ENCODE measurements at regions not wholly inside any gene's neighbourhood (a gene's known extent, or its start where the extent isn't known, plus 50 kb on each side); places are given as distances from the start of the nearest gene placed in this dataset.

DNA sequence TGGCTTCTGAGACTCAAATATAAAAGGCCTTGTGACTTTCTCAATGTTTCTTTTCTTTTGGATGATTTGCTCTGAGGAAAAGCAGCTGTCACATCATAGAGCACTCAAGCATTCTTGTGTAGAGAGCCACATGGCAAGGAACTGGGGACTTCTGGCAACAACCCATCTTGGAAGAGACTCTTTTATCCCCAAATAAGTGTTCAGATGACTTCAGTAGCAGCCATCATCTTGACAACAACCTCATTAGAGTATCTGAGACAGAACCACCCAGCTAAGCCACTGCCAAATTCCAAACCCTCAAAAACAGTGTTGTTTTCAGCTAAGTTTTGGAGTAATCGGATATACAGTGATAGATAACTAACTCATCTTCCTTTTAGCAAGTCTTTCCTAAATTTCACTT, 1431.7 kb upstream of the IGFBP7 start:
- intact Hi-C loops (cut with micrococcal nuclease; ENCODE audit: unreplicated experiment): no loop called here
- ChIA-PET CTCF (no interaction called here), POLR2A (no interaction called here)
- no peak overlapping the region for H3K4me3 ChIP-seq (ENCODE audit: low read depth in 2 of 2, low read length in 2 of 2)
- DNase-seq (ENCODE audit: low read depth, low spot score) (no peak), ATAC-seq (no peak)
- in situ Hi-C loops (cut with HindIII; ENCODE audit: low pct_unique_long_range_greater_than_20kb, low sequenced_read_pairs): no loop called here
- no peaks in the 10 kb centered on the region for H3K4me1 ChIP-seq (ENCODE audit: control insufficient read depth, insufficient read depth, low read length)
- TF ChIP-seq POLR2AphosphoS5 (IDR thresholded peaks at IDR 0.05; ENCODE audit: low read depth, low read length): no peak
- TF ChIP-seq TCF7L2 (IDR thresholded peaks at IDR 0.05; ENCODE audit: low read depth, low read length): no peak
- TF ChIP-seq, protein P1, sequence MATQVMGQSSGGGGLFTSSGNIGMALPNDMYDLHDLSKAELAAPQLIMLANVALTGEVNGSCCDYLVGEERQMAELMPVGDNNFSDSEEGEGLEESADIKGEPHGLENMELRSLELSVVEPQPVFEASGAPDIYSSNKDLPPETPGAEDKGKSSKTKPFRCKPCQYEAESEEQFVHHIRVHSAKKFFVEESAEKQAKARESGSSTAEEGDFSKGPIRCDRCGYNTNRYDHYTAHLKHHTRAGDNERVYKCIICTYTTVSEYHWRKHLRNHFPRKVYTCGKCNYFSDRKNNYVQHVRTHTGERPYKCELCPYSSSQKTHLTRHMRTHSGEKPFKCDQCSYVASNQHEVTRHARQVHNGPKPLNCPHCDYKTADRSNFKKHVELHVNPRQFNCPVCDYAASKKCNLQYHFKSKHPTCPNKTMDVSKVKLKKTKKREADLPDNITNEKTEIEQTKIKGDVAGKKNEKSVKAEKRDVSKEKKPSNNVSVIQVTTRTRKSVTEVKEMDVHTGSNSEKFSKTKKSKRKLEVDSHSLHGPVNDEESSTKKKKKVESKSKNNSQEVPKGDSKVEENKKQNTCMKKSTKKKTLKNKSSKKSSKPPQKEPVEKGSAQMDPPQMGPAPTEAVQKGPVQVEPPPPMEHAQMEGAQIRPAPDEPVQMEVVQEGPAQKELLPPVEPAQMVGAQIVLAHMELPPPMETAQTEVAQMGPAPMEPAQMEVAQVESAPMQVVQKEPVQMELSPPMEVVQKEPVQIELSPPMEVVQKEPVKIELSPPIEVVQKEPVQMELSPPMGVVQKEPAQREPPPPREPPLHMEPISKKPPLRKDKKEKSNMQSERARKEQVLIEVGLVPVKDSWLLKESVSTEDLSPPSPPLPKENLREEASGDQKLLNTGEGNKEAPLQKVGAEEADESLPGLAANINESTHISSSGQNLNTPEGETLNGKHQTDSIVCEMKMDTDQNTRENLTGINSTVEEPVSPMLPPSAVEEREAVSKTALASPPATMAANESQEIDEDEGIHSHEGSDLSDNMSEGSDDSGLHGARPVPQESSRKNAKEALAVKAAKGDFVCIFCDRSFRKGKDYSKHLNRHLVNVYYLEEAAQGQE (IDR thresholded peaks at IDR 0.05; ENCODE audit: insufficient read depth in 1 of 2, low read depth in 2 of 2, low read length in 1 of 2): no peak
- TF ChIP-seq, protein P2, sequence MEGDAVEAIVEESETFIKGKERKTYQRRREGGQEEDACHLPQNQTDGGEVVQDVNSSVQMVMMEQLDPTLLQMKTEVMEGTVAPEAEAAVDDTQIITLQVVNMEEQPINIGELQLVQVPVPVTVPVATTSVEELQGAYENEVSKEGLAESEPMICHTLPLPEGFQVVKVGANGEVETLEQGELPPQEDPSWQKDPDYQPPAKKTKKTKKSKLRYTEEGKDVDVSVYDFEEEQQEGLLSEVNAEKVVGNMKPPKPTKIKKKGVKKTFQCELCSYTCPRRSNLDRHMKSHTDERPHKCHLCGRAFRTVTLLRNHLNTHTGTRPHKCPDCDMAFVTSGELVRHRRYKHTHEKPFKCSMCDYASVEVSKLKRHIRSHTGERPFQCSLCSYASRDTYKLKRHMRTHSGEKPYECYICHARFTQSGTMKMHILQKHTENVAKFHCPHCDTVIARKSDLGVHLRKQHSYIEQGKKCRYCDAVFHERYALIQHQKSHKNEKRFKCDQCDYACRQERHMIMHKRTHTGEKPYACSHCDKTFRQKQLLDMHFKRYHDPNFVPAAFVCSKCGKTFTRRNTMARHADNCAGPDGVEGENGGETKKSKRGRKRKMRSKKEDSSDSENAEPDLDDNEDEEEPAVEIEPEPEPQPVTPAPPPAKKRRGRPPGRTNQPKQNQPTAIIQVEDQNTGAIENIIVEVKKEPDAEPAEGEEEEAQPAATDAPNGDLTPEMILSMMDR (IDR thresholded peaks at IDR 0.05): no peak
- no peak for TF ChIP-seq SIN3A (IDR thresholded peaks at IDR 0.05; ENCODE audit: borderline replicate concordance, insufficient read depth, low read depth, low read length)
- H3K27ac ChIP-seq (ENCODE audit: low read length): no peak overlapping the region
- BruUV-seq (replicated peaks): no TSS peak
- H3K9me3 ChIP-seq (ENCODE audit: control insufficient read depth, insufficient read depth, low read depth, low read length): no peaks in the 10 kb centered on the region
- H3K27me3 ChIP-seq (ENCODE audit: control insufficient read depth, insufficient read depth, low read length): no peaks in the 10 kb centered on the region
- H3K36me3 ChIP-seq (ENCODE audit: control insufficient read depth, insufficient read depth, low read length): no peaks in the 10 kb centered on the region

- intact Hi-C loops (cut with micrococcal nuclease; ENCODE audit: unreplicated experiment): no loop called here
- no peak for DNase-seq (ENCODE audit: low read depth, low spot score)
- no peaks in the 10 kb centered on the region for H3K36me3 ChIP-seq (ENCODE audit: control insufficient read depth, insufficient read depth, low read length)
- ATAC-seq: no peak
- in situ Hi-C loops (cut with HindIII; ENCODE audit: low pct_unique_long_range_greater_than_20kb, low sequenced_read_pairs): no loop called here
- no peaks in the 10 kb centered on the region for H3K9me3 ChIP-seq (ENCODE audit: control insufficient read depth, insufficient read depth, low read depth, low read length)
- H3K27ac ChIP-seq (ENCODE audit: low read length): no peak overlapping the region
- no peaks in the 10 kb centered on the region for H3K4me1 ChIP-seq (ENCODE audit: control insufficient read depth, insufficient read depth, low read length)
- BruUV-seq (replicated peaks): no TSS peak
- no peaks in the 10 kb centered on the region for H3K27me3 ChIP-seq (ENCODE audit: control insufficient read depth, insufficient read depth, low read length)
- ChIA-PET POLR2A (no interaction called here), CTCF (no interaction called here)
- TF ChIP-seq, protein P2 (IDR thresholded peaks at IDR 0.05): no peak
- TF ChIP-seq, protein P1 (IDR thresholded peaks at IDR 0.05; ENCODE audit: insufficient read depth in 1 of 2, low read depth in 2 of 2, low read length in 1 of 2): no peak
- no peak for TF ChIP-seq TCF7L2 (IDR thresholded peaks at IDR 0.05; ENCODE audit: low read depth, low read length)
- TF ChIP-seq POLR2AphosphoS5 (IDR thresholded peaks at IDR 0.05; ENCODE audit: low read depth, low read length): no peak
- no peak for TF ChIP-seq SIN3A (IDR thresholded peaks at IDR 0.05; ENCODE audit: borderline replicate concordance, insufficient read depth, low read depth, low read length)
- no peak overlapping the region for H3K4me3 ChIP-seq (ENCODE audit: low read depth in 2 of 2, low read length in 2 of 2)
Measured at GRCh38 chr4:58522765-58523382, 1412.7 kb upstream of the IGFBP7 start.
